H1 (cell line): ENCODE measurements at regions not wholly inside any gene's neighbourhood (a gene's known extent, or its start where the extent isn't known, plus 50 kb on each side); places are given as distances from the start of the nearest gene placed in this dataset.

ENCODE experiments used
- CHD1 ChIP-seq: IDR thresholded peaks from 2 replicates; pipeline ENCODE4 v1.6.1; 2012; ENCODE audit warnings: low read depth, low read length, improper control_type of control experiment
- EGR1 ChIP-seq: IDR thresholded peaks from 2 replicates; pipeline ENCODE4 v1.6.1; 2011; ENCODE audit warnings: low read depth, low read length, borderline replicate concordance
- POU5F1 ChIP-seq: IDR thresholded peaks from 2 replicates; pipeline ENCODE4 v1.6.1; 2011; ENCODE audit warnings: low read depth, mild to moderate bottlenecking, low read length, moderate library complexity
- RAD21 ChIP-seq, 2 experiments: IDR thresholded peaks in 1 of 2; conservative IDR thresholded peaks in 1 of 2; 2 replicates each; pipeline ENCODE4 v1.6.1; 2011; ENCODE audit warnings: low read depth in 2 of 2, low read length in 2 of 2, improper control_type of control experiment in 1 of 2, inconsistent platforms in 1 of 2, mild to moderate bottlenecking in 1 of 2, moderate library complexity in 1 of 2
- TBP ChIP-seq: IDR thresholded peaks from 2 replicates; pipeline ENCODE4 v1.6.1; 2011; ENCODE audit warnings: low read depth, low read length, improper control_type of control experiment

- TF ChIP-seq RAD21 (IDR thresholded peaks at IDR 0.05 in 1 of 2, conservative IDR thresholded peaks at IDR 0.05 in 1 of 2; ENCODE audit: low read depth in 2 of 2, low read length in 2 of 2) = no peak
- TF ChIP-seq EGR1 = no peak
- TF ChIP-seq CHD1 = no peak
- no peak for TF ChIP-seq TBP
- no peak for TF ChIP-seq POU5F1
Measured at GRCh38 chr1:212188599-212189351, 96.4 kb upstream of the PPP2R5A start (continued).
